ENCODE measurements at regions not wholly inside any gene's neighbourhood (a gene's known extent, or its start where the extent isn't known, plus 50 kb on each side); places are given as distances from the start of the nearest gene placed in this dataset.

GRCh38 chr4:187141101-187141500 lies 417.4 kb upstream of the FAT1 start:
- TF ChIP-seq EZH2 (IDR thresholded peaks at IDR 0.05; ENCODE audit: borderline replicate concordance, low read length) (no peak), CTCF (conservative IDR thresholded peaks at IDR 0.05 in 1 of 2, IDR thresholded peaks at IDR 0.05 in 1 of 2; ENCODE audit: extremely low read depth in 1 of 2, insufficient read depth in 1 of 2, low read depth in 1 of 2, low read length in 2 of 2) (no peak)

Measured in mammary epithelial cell (primary cell).